ENCODE measurements at regions not wholly inside any gene's neighbourhood (a gene's known extent, or its start where the extent isn't known, plus 50 kb on each side); places are given as distances from the start of the nearest gene placed in this dataset.

DNA sequence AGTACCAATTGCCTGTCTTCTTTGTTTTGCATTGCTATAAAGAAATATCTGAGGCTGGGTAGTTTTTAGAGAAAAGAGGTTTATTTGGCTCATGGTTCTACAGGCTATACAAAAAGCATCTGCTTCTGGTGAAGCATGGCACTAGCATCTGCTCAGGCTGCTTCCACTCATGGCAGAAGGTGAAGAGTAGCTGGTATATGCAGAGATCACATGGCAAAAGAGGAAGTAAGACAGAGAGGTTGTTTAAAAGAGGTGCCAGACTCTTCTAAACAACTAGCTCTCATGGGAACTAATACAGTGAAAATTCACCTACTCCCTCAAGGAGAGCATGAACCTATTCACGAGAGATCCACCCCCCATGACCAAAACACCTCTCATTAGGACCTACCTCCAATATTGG, 56.7 kb upstream of the GUCA2B start:
- TF ChIP-seq, protein P1, sequence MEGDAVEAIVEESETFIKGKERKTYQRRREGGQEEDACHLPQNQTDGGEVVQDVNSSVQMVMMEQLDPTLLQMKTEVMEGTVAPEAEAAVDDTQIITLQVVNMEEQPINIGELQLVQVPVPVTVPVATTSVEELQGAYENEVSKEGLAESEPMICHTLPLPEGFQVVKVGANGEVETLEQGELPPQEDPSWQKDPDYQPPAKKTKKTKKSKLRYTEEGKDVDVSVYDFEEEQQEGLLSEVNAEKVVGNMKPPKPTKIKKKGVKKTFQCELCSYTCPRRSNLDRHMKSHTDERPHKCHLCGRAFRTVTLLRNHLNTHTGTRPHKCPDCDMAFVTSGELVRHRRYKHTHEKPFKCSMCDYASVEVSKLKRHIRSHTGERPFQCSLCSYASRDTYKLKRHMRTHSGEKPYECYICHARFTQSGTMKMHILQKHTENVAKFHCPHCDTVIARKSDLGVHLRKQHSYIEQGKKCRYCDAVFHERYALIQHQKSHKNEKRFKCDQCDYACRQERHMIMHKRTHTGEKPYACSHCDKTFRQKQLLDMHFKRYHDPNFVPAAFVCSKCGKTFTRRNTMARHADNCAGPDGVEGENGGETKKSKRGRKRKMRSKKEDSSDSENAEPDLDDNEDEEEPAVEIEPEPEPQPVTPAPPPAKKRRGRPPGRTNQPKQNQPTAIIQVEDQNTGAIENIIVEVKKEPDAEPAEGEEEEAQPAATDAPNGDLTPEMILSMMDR (IDR thresholded peaks at IDR 0.05; ENCODE audit: poor library complexity) = no peak
- TF ChIP-seq EZH2phosphoT487 (IDR thresholded peaks at IDR 0.05; ENCODE audit: low read depth, severe bottlenecking, unreplicated experiment) = no peak

Measured in hepatocyte (in vitro differentiated cells).